HCT116 (cell line): ENCODE measurements at regions not wholly inside any gene's neighbourhood (a gene's known extent, or its start where the extent isn't known, plus 50 kb on each side); places are given as distances from the start of the nearest gene placed in this dataset.

Experiments
- SIN3A ChIP-seq: IDR thresholded peaks from 2 replicates; pipeline ENCODE4 v1.6.1; 2012; ENCODE audit warnings: low read depth
- TF ChIP-seq, protein P1 (sequence below): IDR thresholded peaks from 2 replicates; pipeline ENCODE4 v1.6.1; 2012

DNA sequence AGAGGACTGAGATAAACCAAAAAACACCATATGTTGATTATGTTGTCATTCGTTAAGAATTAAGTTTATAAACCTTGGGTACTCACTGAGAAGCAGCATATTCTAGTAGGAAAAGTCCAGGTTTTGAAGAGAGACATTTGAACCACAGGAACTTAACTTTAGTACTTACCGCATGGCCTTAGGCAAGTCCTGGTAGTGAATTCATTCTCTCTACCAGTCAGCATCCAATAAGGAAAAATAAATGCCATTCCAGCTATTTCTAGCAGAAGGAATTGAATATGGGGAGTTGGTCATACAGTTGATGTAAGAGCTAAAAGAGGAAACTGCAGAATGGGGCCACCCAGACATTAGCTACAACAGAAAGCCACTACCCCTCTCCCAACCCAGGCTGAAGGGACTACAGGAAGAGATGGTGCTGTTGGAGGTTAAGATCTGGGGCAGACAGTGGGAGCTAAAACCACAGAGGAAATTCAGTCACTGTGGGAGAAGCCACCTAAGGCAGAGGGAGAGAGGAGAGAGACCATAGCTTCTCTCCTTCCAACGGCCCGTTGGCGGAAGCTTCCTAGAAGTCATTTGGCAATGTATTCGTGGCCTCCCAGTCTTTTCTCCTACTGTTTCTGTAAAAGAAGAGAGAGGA, 133.8 kb upstream of the RARB start:
- no peak for TF ChIP-seq SIN3A
- TF ChIP-seq, protein P1, sequence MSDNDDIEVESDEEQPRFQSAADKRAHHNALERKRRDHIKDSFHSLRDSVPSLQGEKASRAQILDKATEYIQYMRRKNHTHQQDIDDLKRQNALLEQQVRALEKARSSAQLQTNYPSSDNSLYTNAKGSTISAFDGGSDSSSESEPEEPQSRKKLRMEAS = no peak
